Chondrocyte (in vitro differentiated cells): ENCODE measurements at regions not wholly inside any gene's neighbourhood (a gene's known extent, or its start where the extent isn't known, plus 50 kb on each side); places are given as distances from the start of the nearest gene placed in this dataset.

Source experiments
- DNase-seq: peaks from one replicate; pipeline ENCODE4 v3.0.0; 2021; ENCODE audit warnings: mixed read lengths, low spot score
- H3K27ac Mint-ChIP-seq: one replicate; pipeline ENCODE4 v1.8.0; 2021; ENCODE audit warnings: mild to moderate bottlenecking, moderate library complexity, mixed read lengths; ENCODE audit not compliant: unreplicated experiment
- H3K27me3 Mint-ChIP-seq: 2 replicates; pipeline ENCODE4 v1.8.0; 2021; ENCODE audit warnings: low read depth, mixed read lengths
- H3K36me3 Mint-ChIP-seq: 2 replicates; pipeline ENCODE4 v1.8.0; 2021; ENCODE audit warnings: low read depth, mixed read lengths
- H3K4me1 Mint-ChIP-seq: 2 replicates; pipeline ENCODE4 v1.8.0; 2021; ENCODE audit warnings: low read depth, mild to moderate bottlenecking, mixed read lengths
- H3K4me3 Mint-ChIP-seq: one replicate; pipeline ENCODE4 v1.8.0; 2021; ENCODE audit warnings: mild to moderate bottlenecking, moderate library complexity, mixed read lengths; ENCODE audit not compliant: unreplicated experiment
- H3K9me3 Mint-ChIP-seq: 2 replicates; pipeline ENCODE4 v1.8.0; 2021; ENCODE audit warnings: low read depth, mixed read lengths
- TF ChIP-seq, protein P1 (sequence below): fragments of 200-600 bp; sonication (generic); IDR thresholded peaks from 2 replicates; pipeline ENCODE4 v1.5.0; 2021; ENCODE audit warnings: antibody characterized with exemption, mild to moderate bottlenecking, moderate library complexity

DNA sequence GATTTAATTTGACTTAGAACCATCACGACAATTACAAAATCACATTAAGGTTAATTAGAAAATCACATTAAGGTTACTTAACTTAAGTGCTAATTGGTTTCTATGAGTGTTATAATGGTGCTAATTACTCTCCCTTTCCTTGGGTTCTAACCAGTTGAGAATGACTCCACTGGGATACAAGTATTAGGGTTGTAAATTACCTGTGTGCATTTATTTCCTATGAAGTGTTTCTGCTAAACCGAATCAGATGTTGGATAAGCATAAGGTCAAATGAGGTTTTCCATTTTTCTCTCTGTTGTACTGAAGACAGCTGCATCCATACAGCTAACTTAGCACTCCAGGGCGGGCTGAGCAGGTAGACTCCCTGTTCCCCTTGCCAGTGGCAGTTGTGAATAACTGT is 610.3 kb upstream of the TMPRSS15 start:
- DNase-seq: no peak
- Mint-ChIP-seq H3K27ac (no peak overlapping the region), H3K4me1 (no peaks in the 10 kb centered on the region), H3K4me3 (no peak overlapping the region), H3K9me3 (no peaks in the 10 kb centered on the region), H3K36me3 (no peaks in the 10 kb centered on the region), H3K27me3 (no peaks in the 10 kb centered on the region)
- TF ChIP-seq, protein P1, sequence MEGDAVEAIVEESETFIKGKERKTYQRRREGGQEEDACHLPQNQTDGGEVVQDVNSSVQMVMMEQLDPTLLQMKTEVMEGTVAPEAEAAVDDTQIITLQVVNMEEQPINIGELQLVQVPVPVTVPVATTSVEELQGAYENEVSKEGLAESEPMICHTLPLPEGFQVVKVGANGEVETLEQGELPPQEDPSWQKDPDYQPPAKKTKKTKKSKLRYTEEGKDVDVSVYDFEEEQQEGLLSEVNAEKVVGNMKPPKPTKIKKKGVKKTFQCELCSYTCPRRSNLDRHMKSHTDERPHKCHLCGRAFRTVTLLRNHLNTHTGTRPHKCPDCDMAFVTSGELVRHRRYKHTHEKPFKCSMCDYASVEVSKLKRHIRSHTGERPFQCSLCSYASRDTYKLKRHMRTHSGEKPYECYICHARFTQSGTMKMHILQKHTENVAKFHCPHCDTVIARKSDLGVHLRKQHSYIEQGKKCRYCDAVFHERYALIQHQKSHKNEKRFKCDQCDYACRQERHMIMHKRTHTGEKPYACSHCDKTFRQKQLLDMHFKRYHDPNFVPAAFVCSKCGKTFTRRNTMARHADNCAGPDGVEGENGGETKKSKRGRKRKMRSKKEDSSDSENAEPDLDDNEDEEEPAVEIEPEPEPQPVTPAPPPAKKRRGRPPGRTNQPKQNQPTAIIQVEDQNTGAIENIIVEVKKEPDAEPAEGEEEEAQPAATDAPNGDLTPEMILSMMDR: no peak

DNA sequence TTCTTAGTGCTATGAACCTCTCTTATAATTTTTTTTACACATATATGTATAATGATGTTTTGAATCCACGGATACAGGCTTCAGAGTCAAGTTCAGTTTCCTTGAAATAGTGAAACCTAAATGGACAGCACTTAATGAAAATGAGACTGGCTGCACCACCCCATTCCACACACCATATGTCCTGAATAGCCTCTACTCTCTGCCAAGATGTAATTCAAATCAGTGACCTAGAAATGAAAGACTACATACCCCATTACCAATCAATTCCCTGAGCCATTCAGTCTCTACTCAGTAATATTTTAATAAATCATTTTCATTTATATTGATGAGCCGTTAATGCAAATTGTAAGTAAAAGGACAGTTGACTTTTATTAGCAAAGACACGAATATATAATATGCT is 614.9 kb upstream of the TMPRSS15 start:
- DNase-seq: no peak
- peaks cover 3% of the 10 kb centered on the region for H3K9me3 Mint-ChIP-seq

DNA sequence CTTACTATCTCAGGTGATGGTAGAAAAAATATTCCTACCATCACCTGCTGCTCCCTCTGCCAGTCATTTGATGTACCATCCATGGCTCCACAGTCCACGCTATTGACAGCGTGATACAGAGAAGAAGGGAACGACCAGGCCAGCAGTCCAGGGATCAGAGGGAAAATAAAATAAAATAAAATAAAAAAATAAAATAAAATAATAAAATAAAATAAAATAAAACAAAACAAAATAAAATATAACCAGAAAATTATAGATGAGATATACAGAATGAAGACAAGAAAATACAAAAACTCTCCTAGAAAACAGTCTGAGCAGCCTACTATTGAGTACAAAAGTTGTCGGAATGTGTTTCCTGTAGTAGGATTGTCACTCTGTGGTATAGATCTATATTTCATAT is 619.4 kb upstream of the TMPRSS15 start:
- Mint-ChIP-seq H3K27ac (no peak overlapping the region), H3K36me3 (no peaks in the 10 kb centered on the region), H3K27me3 (no peaks in the 10 kb centered on the region), H3K4me3 (no peak overlapping the region), H3K4me1 (no peaks in the 10 kb centered on the region), H3K9me3 (peaks cover 3% of the 10 kb centered on the region)
- DNase-seq: no peak
- TF ChIP-seq, protein P1: no peak

More for the DNA sequence above, 614.9 kb upstream of the TMPRSS15 start:
- TF ChIP-seq, protein P1: no peak
- H3K27me3 Mint-ChIP-seq: no peaks in the 10 kb centered on the region
- H3K4me1 Mint-ChIP-seq: no peaks in the 10 kb centered on the region
- H3K4me3 Mint-ChIP-seq: no peak overlapping the region
- H3K27ac Mint-ChIP-seq: no peak overlapping the region
- H3K36me3 Mint-ChIP-seq: no peaks in the 10 kb centered on the region

DNA sequence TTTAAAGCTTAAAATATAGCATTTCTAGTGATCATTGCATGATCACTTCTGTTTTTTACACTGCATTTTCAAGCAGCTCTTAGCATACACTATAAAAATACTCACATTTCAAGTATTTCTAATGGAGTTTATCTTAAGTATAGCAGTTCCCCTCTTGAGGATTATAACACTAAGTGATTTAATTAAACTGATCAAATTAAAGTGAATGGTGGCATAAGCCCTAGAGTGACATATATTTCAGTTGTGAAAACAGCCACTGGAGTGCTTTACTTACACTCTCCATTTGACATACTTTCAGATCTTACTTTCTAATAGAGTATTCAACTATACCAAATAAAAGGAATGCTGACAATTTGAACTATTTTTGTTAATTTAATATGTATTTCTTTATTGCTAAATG is 623.3 kb upstream of the TMPRSS15 start:
- H3K4me1 Mint-ChIP-seq: no peaks in the 10 kb centered on the region
- no peaks in the 10 kb centered on the region for H3K36me3 Mint-ChIP-seq
- no peaks in the 10 kb centered on the region for H3K27me3 Mint-ChIP-seq
- no peaks in the 10 kb centered on the region for H3K9me3 Mint-ChIP-seq
- no peak for DNase-seq
- H3K27ac Mint-ChIP-seq: no peak overlapping the region
- no peak overlapping the region for H3K4me3 Mint-ChIP-seq
- TF ChIP-seq, protein P1: no peak

DNA sequence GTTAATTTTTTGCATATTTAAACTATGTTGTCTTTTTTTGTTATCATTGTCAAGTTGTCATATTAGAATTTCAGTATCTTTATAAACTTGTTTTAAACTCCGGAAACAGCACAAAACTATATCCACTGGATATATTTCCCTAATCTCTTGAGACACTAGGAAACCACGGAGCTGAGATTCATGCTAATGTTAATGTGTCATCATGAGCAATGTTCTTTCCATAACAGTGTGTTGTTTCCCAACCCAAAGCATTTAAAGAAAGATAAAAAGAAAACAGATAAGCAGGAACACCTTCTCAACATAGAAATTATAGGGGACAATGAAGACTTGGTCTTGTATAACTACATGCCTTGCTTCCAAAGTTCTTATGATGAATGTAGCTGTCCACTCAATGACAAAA is 626.2 kb upstream of the TMPRSS15 start:
- H3K27ac Mint-ChIP-seq: no peak overlapping the region
- no peaks in the 10 kb centered on the region for H3K27me3 Mint-ChIP-seq
- H3K4me3 Mint-ChIP-seq: no peak overlapping the region
- H3K36me3 Mint-ChIP-seq: no peaks in the 10 kb centered on the region
- no peaks in the 10 kb centered on the region for H3K4me1 Mint-ChIP-seq
- no peaks in the 10 kb centered on the region for H3K9me3 Mint-ChIP-seq
- TF ChIP-seq, protein P1: no peak
- no peak for DNase-seq
